GM18867 (cell line): ENCODE measurements at regions not wholly inside any gene's neighbourhood (a gene's known extent, or its start where the extent isn't known, plus 50 kb on each side); places are given as distances from the start of the nearest gene placed in this dataset.
A peak's percentile ranks its signal among the peaks of the same experiment; 100 is the strongest.
"Not testable (repeated sequence)": the region's sequence is repeated elsewhere in the genome, so short reads cannot be mapped to it uniquely, and the experiment has no call there.

Source experiments
- ATAC-seq: cut with Tn5 transposase; IDR thresholded peaks from one replicate; pipeline ENCODE4 v1.9.1; 2021; ENCODE audit warnings: mild to moderate bottlenecking, moderate library complexity; ENCODE audit not compliant: unreplicated experiment

GRCh38 chr9:82115900-82116299, 127.3 kb downstream of the SPATA31D1 start:
- no peak for ATAC-seq

- ATAC-seq = no peak
Measured at GRCh38 chr9:82116556-82116955, 128.0 kb downstream of the SPATA31D1 start.

DNA sequence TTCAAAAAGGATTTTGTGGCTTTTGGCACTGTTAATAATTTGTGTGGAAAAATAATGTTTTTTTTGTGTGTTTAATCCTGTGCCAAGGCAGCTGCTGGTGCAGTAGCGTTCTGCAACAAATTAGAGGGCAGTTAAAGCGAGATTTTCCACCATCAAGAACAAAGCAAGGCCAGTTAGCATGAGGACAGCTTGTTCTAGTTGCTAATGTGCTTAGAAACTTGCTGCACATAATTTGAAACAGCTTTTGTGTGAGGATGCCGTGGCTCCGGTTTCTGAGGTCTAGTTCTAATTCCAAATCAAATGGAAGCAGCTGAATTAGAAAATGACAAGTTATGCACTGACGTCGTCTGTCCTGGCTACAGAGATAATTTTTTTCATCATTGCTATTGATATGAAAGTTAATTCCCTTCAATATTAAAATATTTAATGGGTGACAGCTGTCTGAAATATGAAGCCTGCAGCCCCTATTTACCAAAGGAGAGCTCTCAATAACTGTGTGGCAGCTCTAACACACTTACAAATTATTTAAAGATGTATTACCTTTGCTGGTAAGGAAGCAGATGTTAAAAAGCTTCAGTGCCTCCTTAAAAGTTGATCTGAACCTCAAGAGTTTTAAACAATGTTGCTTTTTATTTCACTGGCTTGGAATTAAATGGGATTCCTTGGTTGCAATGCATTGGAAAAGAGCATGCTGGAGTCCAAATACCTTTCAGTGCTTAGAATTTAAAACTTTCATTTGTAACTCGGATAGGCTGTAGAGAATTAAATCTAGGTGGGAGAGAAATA, 128.6 kb downstream of the SPATA31D1 start:
- no peak for ATAC-seq

DNA sequence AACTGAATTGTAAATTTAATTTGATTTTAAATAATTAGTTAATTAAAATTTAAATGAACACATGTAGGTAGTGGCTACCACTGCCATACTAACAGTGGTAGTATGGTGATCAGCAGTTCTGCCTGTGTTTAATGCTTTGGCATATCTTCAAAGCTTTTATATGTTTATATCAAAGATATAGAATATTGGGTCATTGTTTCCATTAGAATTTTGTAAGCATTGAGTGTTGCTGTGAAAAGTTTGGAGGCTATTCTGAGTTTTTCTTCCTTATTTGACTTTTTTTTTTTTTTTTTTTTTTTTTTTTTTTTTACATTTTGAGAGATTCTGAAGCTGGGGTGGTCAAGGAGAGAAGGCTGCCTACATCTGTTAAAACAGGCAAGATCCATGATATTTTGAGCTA, 134.2 kb downstream of the SPATA31D1 start:
- no peak for ATAC-seq

- ATAC-seq = no peak
Measured at GRCh38 chr9:82124090-82124489, 135.5 kb downstream of the SPATA31D1 start.

DNA sequence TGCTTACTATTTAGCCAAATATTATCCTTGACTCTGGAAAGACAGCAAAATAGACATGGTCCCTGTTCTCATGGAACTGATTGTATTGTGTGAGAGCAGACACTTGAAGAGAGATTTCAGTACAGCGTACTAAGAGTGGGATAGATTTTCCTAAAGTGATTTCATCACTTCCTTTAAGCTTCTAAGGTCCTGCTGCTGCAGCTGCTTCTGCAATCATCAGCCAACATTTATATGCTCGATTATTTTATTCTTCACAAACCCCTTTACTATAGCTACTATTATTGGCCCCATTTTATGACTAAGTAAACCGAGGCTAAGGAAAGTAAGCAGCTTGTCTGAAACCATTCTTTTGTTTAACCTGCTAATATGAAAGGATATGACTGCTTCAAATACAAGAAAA, 137.7 kb downstream of the SPATA31D1 start:
- no peak for ATAC-seq

- no peak for ATAC-seq
Measured at GRCh38 chr9:82127465-82127864, 138.9 kb downstream of the SPATA31D1 start.

DNA sequence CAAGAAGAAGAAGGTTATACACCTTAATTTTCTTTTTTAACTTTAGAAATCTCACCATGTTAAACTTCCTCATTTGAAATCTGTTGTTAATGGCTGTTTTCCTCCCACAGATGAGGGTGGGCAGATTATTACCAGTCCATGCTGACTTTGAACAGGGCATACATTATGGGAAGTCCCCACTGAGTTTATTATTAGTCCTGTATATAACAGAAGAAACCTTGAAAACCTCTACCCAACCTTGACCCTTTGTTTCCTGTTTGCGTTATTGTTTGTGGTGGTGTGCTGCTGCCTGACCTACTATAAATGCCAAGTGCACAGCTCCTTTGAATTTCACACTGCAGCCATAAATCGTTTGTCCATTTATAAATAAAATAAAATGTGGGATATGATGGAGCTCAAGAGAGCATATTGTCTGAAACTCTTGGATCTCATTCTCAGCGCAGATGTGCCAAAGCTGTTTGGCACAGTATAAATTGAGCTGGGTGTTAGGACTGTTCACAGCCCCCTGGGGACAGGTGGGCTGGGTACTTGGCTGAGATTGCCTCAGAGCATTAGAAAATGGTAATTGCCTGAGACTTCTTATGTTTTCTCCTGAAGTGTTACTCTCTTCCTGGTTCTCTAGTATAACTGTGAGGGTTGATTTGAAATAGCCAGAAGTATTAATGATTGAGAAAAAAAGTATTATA, 139.6 kb downstream of the SPATA31D1 start:
- peak; percentile 78 for ATAC-seq

DNA sequence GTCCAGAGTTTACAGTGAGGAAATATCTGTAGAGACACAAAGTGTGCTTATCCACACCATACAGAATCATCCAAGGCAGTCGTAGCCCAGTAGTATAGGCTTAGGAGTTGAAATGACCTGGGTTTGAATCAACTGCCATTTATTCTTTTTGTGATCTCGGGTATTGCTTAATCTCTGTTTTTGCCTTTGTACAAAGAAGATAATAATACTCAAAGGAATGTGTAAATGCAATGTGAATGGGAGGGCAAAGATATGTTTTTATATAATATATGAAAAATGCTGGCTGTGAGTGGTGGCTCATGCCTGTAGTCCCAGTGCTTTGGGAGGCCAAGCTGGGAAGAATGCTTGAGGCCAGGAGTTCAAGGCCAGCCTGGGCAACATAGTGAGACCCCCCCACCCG, 141.1 kb downstream of the SPATA31D1 start:
- no peak for ATAC-seq

DNA sequence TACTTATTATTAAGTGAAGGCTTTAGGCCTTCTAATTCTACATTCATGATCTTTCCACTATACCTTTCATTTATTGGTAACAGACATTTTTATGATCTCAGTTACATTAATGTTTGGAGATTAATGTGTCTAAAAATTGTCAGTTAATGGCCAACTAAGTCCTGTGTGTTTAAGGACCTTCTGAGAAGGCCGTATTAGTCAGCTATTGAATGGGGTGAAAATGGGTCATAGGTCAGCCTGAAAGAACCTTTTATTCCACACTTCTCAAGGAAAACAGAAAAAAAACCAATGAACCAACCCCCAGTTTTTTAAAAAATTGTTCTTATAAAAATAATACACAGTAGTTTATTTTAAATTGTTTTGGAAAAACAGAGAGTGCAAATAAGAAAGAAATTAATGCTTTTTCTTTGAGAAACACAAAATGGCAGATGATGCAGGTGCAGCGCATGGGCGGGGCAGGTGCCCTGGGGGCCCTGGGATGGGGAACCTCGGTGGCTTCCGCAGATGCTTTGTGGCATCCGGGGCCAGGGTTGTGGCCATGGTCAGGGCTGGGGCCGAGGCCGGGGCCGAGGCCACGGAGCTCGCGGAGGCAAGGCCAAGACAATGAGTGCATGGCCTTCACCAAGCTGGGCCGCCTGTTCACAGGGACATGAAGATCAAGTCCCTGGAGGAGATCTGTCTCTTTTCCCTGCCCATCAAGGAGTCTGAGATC, 141.9 kb downstream of the SPATA31D1 start:
- no peak for ATAC-seq

GRCh38 chr9:82131072-82131471, 142.5 kb downstream of the SPATA31D1 start:
- no peak for ATAC-seq

DNA sequence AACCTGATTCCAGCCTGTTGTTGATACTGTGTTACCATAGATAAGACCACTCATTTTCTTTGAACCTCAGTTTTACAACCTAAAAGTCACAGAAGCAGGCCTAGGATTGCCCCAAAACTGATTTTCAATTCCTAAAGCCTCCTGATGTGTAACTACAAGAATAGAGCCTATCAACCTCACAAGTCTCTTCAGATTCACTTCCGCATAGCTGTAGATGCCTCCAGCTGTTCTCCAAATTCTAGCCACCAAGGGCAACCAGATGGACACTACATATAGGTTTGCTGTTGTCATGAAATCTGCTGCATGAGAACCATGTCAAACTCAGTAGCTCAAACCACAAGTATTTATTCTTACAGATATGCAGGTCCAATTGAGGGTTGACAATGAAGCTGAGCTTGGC, 143.5 kb downstream of the SPATA31D1 start:
- no peak for ATAC-seq

- ATAC-seq = no peak
Measured at GRCh38 chr9:82134010-82134409, 145.4 kb downstream of the SPATA31D1 start.

- no peak for ATAC-seq
Measured at GRCh38 chr9:82135106-82135505, 146.5 kb downstream of the SPATA31D1 start.

DNA sequence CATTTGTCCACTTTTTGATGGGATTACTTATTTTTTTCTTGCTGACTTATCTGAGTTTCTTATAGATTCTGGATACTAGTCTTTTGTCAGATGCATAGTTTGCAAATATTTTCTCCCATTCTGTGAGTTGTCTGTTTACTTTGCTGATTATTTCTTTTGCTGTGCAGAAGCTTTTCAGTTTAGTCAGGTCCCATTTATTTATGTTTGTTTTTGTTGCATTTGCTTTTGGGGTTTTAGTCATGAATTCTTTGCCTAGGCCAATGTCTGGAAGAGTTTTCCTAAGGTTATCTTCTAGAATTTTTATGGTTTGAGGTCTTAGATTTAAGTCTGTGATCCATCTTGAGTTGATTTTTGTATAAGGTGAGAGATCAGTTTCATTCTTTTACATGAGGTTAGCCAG, 149.5 kb downstream of the SPATA31D1 start:
- ATAC-seq = not testable (repeated sequence)

DNA sequence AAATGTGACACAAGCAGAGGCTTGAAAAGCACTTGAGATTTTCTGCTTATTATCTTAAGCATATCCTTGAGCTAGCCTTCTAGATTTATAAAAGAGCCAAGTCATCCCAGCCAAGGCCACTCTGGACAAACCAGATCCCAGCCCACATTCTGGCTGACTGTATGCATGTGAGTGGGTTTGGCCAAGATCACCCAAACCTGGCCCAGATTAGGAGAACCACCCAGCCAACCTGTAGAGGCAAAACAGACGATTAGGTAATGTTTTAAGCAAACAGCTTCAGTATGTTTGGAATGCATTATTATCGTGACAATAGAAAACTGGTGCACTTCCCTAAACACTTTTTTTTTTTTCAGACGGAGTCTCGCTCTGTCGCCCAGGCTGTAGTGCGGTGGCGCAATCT, 151.9 kb downstream of the SPATA31D1 start:
- ATAC-seq = no peak

DNA sequence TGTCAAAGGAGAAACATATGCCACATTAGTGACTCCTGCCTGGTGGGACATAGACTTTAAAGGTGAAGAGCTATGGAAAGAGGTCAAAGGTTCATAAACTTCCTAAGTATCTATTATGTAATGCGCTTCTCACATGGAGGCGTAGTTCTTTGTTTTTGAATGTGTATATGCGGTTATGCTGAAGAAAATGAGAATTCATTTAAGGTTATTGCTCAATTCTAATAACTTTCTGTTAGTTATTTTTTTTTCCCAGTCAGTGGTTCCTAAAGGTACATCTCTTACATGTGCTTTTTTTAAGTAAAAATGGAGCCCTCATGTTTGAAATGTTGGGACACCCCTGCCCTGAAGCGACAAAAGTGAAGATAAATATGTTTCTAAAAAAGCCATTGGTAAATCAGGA, 156.2 kb downstream of the SPATA31D1 start:
- no peak for ATAC-seq

GRCh38 chr9:82146677-82147076, 158.1 kb downstream of the SPATA31D1 start:
- ATAC-seq = no peak

- ATAC-seq = no peak
Measured at GRCh38 chr9:82147798-82148425, 159.3 kb downstream of the SPATA31D1 start.

GRCh38 chr9:82148426-82148810, 159.8 kb downstream of the SPATA31D1 start:
- no peak for ATAC-seq

GRCh38 chr9:82148901-82149461, 160.4 kb downstream of the SPATA31D1 start:
- no peak for ATAC-seq
